Lung microvascular endothelial cell (primary cell): ENCODE measurements at regions not wholly inside any gene's neighbourhood (a gene's known extent, or its start where the extent isn't known, plus 50 kb on each side); places are given as distances from the start of the nearest gene placed in this dataset.
"Not testable (repeated sequence)": the region's sequence is repeated elsewhere in the genome, so short reads cannot be mapped to it uniquely, and the experiment has no call there.

ENCODE experiments used
- DNase-seq, 2 donors: peaks; one replicate each; pipeline versions ENCODE4 v3.0.0 to v3.0.0-alpha.2; 2010; ENCODE audit warnings: low read depth in 2 of 2

DNA sequence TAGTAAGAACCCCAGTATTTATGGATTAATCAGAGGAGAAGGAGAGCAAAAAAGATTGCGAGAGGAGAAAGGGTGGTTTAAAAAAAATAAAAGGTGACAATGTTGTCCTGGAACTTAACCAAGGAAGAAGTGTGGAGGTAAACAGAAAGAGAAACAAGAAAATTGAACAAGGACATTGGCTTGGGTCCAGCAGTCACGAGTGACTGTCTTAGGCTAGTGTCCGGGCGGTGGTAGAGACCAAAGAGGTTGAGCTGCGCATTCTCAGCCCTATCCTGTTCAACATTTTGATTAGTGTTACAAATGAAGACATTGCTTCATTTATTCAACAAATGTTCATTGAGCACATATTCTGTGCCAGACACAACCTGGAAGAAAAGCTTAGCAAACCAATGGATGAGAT is 329.9 kb downstream of the FGFR2 start:
- no peak for DNase-seq

- DNase-seq, result no peak
These were observed 329.3 kb downstream of the FGFR2 start for GRCh38 chr10:121268863-121269432.

DNA sequence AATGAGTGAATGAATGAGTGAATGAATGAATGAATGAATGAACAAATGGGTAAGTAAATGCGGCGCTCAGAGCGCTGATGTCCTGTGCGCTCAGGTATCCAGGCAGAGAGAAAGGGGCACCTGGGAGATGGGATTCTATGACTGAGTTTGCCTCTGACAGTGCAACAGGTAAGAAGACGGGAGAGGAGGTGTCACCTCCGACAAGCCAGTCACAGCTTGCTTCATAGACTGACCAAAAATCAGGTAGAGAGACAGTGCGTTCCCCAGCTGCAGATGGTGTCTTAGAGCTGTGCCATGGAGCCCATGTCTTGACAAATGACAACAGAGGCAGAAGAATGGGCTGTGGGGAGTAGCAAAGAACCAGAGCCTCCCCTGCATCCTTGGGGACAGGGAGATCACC is 327.3 kb downstream of the FGFR2 start:
- DNase-seq, result no peak

- no peak for DNase-seq
These were observed 322.2 kb downstream of the FGFR2 start for GRCh38 chr10:121276046-121276445.

DNA sequence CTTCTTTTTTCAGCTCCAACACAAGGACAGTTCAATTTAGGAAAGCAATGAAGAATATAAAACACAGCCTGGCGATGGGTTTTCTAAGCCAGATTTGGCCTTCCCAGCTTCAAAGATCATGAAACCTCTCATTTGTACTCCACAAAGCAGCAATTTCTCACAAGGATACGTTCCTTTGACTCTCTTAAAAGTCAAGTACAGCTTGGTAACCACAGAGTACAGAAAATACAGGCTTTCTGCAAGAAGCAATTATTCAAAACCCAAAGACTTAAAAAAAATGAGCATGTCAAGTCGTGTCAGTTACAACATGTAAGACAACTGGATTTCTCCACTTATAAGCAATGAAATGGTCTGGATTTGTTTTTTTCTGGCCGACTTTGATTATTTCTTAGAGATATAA is 321.4 kb downstream of the FGFR2 start:
- no peak for DNase-seq

DNA sequence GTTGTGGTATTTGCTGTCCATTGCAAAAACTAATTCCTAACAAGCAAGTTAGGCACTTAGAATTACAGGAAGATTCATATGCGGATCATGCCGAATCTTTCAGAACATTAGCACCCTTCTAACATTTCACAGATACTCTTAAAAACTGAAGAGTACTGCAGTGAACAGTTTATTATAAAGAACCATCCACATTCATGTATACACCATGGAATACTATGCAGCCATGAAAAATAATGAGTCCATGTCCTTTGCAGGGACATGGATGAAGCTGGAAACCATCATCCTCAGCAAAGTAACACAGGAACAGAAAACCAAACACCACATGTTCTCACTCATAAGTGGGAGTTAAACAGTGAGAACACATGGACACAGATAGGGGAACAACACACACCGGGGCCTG is 319.9 kb downstream of the FGFR2 start:
- not testable (repeated sequence) for DNase-seq

- DNase-seq, result no peak
These were observed 316.7 kb downstream of the FGFR2 start for GRCh38 chr10:121281576-121281975.

DNA sequence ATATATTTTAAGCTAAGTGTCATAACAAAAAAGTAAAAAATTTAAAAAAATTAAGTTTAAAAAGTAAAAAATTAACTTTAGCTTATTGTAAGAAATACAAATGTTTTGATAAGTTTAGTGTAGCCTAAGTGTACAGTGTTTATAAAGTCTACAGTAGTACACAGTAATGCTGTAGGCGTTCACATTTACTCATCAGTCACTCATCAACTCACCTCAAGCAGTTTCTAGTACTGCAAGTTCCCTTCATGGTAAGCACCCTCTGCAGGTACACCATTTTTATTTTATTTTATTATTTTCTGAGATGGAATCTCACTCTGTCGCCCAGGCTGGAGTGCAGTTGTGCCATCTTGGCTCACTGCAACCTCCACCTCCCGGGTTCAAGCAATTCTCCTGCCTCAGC is 316.0 kb downstream of the FGFR2 start:
- no peak for DNase-seq

GRCh38 chr10:121282797-121283515 is 315.3 kb downstream of the FGFR2 start:
- DNase-seq, result no peak

DNA sequence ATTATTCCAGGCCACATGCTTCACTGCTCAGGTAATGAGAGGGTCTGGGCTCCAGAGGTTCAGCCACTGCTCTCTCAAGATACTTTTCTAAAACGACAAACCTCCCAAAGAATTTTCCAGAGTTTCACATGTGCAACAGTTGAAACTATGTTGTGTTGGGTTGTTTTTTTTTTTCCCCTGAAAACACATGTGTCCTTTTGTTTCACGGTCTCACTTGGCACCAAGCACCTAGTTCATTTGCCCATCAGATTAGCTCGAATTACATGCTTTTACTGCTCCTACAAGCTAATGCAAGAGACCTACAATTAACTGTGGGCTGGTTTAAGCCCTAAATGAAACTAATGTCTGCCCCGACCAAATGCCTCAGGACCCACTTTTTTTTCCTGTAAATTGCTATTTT is 313.3 kb downstream of the FGFR2 start:
- no peak for DNase-seq

DNA sequence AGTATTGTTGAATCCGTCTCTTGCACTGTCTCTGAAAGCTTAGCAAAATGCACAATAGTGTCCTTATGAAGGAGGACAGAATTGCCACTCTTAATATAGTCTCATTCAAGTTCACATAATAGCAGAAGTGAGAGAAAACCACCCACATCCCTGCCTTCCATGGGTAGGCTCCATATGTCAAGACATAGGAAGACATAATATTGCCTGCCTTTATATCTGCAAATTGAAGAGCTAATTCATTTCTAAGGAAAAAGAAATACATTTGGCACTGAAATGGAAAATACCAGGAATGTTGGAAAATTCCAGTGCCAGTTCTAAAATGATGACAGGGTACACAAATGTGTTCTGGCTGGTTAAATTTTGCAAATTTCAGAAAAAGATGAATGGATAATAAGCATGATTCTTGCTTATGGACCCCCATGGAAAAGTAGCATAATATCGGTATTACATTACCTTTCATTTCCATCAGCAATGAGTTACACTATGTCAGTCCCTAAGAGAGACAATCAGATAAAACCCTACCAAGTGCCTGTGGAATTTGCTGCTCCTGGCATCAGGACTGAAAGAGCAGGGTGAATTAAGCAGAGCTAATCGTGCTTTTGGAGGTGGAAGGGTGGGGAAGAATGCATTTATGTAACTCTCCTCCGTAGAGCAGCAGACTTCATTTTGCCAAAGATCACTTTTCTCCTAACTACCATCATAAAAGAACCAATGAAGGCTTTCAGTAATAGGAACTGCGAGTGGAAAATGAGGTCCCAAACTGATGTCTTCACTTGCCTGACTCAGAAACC is 312.6 kb downstream of the FGFR2 start:
- no peak for DNase-seq

- DNase-seq, result no peak
These were observed 310.2 kb downstream of the FGFR2 start for GRCh38 chr10:121288011-121288410.

- no peak for DNase-seq
These were observed 309.2 kb downstream of the FGFR2 start for GRCh38 chr10:121288864-121289661.

DNA sequence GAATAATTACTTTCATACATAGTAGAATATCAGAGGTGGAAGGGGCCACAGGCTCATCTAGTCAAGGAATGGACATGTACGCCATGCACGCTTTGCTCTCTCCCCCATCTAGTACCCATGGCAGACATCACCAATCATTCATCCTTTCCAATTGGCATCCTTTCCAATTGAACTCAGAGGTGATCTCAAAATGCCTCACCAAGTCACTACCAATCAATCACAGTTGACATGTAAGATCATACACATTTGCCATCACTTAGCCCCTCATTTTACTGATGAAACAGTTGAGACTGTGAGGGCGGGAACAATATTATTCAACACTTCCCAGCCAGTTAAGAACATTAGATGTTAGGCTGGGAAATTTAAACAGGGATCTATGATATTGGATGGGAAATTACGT is 308.4 kb downstream of the FGFR2 start:
- DNase-seq, result no peak

DNA sequence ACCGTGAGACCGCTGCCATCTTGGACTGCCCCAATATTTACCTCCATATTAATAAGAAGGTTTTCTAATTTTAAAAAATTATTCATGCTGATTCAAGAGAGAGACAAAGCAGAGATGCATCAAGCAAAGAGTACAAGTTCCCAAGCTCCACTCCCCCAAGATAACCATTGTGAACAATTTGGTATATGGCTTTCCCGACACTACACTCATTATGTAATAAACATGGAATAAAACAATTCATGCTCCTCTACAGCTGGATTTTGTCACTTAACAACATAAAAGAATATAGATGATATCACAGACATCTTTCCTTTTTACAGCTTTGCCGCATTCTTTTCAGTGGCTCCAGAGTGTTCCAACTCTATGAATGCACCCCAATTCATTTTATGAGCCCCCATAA is 307.6 kb downstream of the FGFR2 start:
- DNase-seq, result no peak

- no peak for DNase-seq
These were observed 306.9 kb downstream of the FGFR2 start for GRCh38 chr10:121291376-121291775.

DNA sequence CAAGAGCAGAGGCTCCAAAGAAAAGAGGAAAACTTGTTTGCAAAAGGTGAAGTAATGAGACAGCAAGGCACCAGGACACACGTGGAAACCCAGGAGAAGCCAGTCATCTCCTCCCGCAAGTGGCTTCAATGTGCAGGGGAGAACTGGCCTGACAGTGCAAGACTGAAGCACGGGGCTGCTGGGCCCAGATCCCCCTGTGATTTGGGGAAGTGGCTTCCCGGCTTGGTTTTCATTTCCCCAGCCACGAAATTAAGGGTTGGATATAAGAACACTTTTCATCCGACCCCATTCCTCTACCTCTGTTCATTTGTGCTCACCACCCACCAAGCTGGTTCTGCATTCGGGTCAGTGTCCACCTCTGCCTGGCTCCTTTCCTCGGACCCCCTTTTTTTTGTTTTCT is 306.4 kb downstream of the FGFR2 start:
- DNase-seq, result no peak

- no peak for DNase-seq
These were observed 305.9 kb downstream of the FGFR2 start for GRCh38 chr10:121292321-121292720.

GRCh38 chr10:121293110-121293509 is 305.1 kb downstream of the FGFR2 start:
- no peak for DNase-seq

DNA sequence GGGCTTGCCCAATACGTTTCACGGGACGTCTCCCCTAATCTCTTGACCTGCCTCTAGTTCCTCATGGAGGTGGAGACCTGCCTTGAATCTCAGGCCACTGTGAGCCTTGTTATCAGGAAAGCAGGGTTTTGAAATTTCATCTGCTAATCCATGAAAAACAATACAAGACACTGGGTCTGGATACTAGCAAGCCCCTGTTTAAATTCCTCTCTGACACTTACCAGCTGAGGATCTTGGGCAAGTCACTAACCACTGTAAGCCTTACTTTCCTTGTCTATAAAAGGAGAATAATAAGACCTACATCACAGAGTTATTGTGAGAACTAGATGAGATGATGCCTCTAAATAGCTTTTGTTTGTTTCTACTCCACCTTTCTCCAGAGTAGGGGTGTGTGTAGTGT is 303.6 kb downstream of the FGFR2 start:
- no peak for DNase-seq

DNA sequence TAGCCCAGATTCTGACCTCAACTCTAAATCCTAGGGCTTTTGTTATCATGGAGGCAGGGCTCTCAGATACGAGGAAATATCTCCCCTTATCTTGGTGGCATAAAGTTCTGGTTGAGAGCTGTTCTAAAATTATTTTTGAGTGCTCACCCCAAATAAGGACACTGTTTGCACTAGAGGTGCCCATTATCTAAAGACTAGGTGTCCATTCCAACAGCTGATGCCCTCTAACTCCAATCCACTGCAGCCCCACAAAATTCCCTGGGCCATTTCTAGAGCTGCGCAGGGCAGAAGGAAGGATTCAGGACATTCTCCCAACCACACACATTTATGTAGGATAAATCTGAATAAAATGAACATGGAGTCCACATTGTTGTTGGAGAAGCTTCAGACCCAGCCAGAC is 301.9 kb downstream of the FGFR2 start:
- no peak for DNase-seq
